Fibroblast of the conjunctiva (primary cell): ENCODE measurements at regions not wholly inside any gene's neighbourhood (a gene's known extent, or its start where the extent isn't known, plus 50 kb on each side); places are given as distances from the start of the nearest gene placed in this dataset.
"Not testable (repeated sequence)": the region's sequence is repeated elsewhere in the genome, so short reads cannot be mapped to it uniquely, and the experiment has no call there.

ENCODE experiments used
- DNase-seq: peaks from one replicate; pipeline ENCODE4 v3.0.0-alpha.2; 2010; ENCODE audit warnings: low read depth

- no peak for DNase-seq
These were observed 88.3 kb upstream of the MSX2 start for GRCh38 chr5:174636094-174636493.

GRCh38 chr5:174642816-174643405 lies 81.5 kb upstream of the MSX2 start:
- DNase-seq = no peak

GRCh38 chr5:174644436-174644835 lies 79.9 kb upstream of the MSX2 start:
- no peak for DNase-seq

GRCh38 chr5:174644923-174645322 lies 79.5 kb upstream of the MSX2 start:
- no peak for DNase-seq

GRCh38 chr5:174645677-174646076 lies 78.7 kb upstream of the MSX2 start:
- DNase-seq = no peak

- DNase-seq = not testable (repeated sequence)
These were observed 75.8 kb upstream of the MSX2 start for GRCh38 chr5:174648618-174649017.

- no peak for DNase-seq
These were observed 75.0 kb upstream of the MSX2 start for GRCh38 chr5:174649391-174649790.

- DNase-seq = no peak
These were observed 69.9 kb upstream of the MSX2 start for GRCh38 chr5:174654442-174654841.

- DNase-seq = no peak
These were observed 69.0 kb upstream of the MSX2 start for GRCh38 chr5:174655351-174655750.

- no peak for DNase-seq
These were observed 60.1 kb upstream of the MSX2 start for GRCh38 chr5:174664180-174664850.

GRCh38 chr5:174665347-174665746 lies 59.0 kb upstream of the MSX2 start:
- DNase-seq = no peak

- DNase-seq = no peak
These were observed 56.9 kb upstream of the MSX2 start for GRCh38 chr5:174667526-174667925.

- DNase-seq = no peak
These were observed 56.0 kb upstream of the MSX2 start for GRCh38 chr5:174668349-174668748.
